Left colon (tissue), 2 donors: ENCODE measurements at regions not wholly inside any gene's neighbourhood (a gene's known extent, or its start where the extent isn't known, plus 50 kb on each side); places are given as distances from the start of the nearest gene placed in this dataset.
"Not testable (repeated sequence)": the region's sequence is repeated elsewhere in the genome, so short reads cannot be mapped to it uniquely, and the experiment has no call there.

Source experiments
- ATAC-seq: fragments of 200-7000 bp; cut with Tn5 transposase; one replicate; pipeline ENCODE4 v1.9.1; 2020; ENCODE audit warnings: mild to moderate bottlenecking, moderate library complexity
- DNase-seq, 2 donors: peaks; one replicate each; pipeline ENCODE4 v3.0.0-alpha.2; 2020
- intact Hi-C, 2 donors: fragments of 100-400 bp; cut with DNase I in 1 of 2; cut with micrococcal nuclease in 1 of 2; formaldehyde crosslinking; loops; one replicate each; pipeline versions ENCODE4 v1.11.2 to v1.14.0; 2022; cut with DNase I, micrococcal nuclease
- donor health status: DM: no; HTN: no; CAD: no.
- donor health status: DM: yes; HTN: yes; CAD: no.

GRCh38 chr3:35393901-35394799 is 245.2 kb upstream of the ARPP21 start:
- ATAC-seq: no peak
- no peak for DNase-seq

GRCh38 chr3:35394905-35395304 is 244.4 kb upstream of the ARPP21 start:
- DNase-seq (no peak), ATAC-seq (no peak)
- intact Hi-C loops: no loop called here

More at GRCh38 chr3:35393901-35394799, 245.2 kb upstream of the ARPP21 start:
- intact Hi-C loops: no loop called here

GRCh38 chr3:35401671-35402070 is 237.7 kb upstream of the ARPP21 start:
- DNase-seq (no peak), ATAC-seq (no peak)
- intact Hi-C loops: no loop called here

- ATAC-seq (no peak), DNase-seq (no peak)
- intact Hi-C loops: no loop called here
Observed at GRCh38 chr3:35404571-35404970, 234.8 kb upstream of the ARPP21 start.

GRCh38 chr3:35408882-35409281 is 230.4 kb upstream of the ARPP21 start:
- DNase-seq: no peak
- ATAC-seq: no peak
- intact Hi-C loops: no loop called here

- no peak for ATAC-seq
Observed at GRCh38 chr3:35409991-35410390, 229.3 kb upstream of the ARPP21 start.

GRCh38 chr3:35413483-35413882 is 225.8 kb upstream of the ARPP21 start:
- DNase-seq (no peak), ATAC-seq (no peak)
- intact Hi-C loops: no loop called here

More at GRCh38 chr3:35409991-35410390, 229.3 kb upstream of the ARPP21 start:
- DNase-seq: no peak
- intact Hi-C loops: no loop called here

GRCh38 chr3:35417080-35417479 is 222.2 kb upstream of the ARPP21 start:
- DNase-seq: no peak

GRCh38 chr3:35422101-35422500 is 217.2 kb upstream of the ARPP21 start:
- ATAC-seq: no peak

More at GRCh38 chr3:35417080-35417479, 222.2 kb upstream of the ARPP21 start:
- intact Hi-C loops: no loop called here
- no peak for ATAC-seq

GRCh38 chr3:35422836-35423601 is 216.3 kb upstream of the ARPP21 start:
- DNase-seq: no peak
- intact Hi-C loops: no loop called here

More at GRCh38 chr3:35422101-35422500, 217.2 kb upstream of the ARPP21 start:
- intact Hi-C loops: no loop called here
- DNase-seq: no peak

GRCh38 chr3:35426366-35426958 is 212.9 kb upstream of the ARPP21 start:
- DNase-seq (no peak), ATAC-seq (no peak)

More at GRCh38 chr3:35422836-35423601, 216.3 kb upstream of the ARPP21 start:
- ATAC-seq: no peak

GRCh38 chr3:35437381-35437780 is 201.9 kb upstream of the ARPP21 start:
- ATAC-seq: no peak
- intact Hi-C loops: no loop called here
- DNase-seq: no peak

More at GRCh38 chr3:35426366-35426958, 212.9 kb upstream of the ARPP21 start:
- intact Hi-C loops: no loop called here

GRCh38 chr3:35438101-35438500 is 201.2 kb upstream of the ARPP21 start:
- no peak for DNase-seq
- ATAC-seq: no peak
- intact Hi-C loops: no loop called here

- DNase-seq: no peak
- intact Hi-C loops: no loop called here
- no peak for ATAC-seq
Observed at GRCh38 chr3:35439663-35440062, 199.7 kb upstream of the ARPP21 start.

GRCh38 chr3:35440826-35441225 is 198.5 kb upstream of the ARPP21 start:
- ATAC-seq (no peak), DNase-seq (no peak)
- intact Hi-C loops: no loop called here

GRCh38 chr3:35446896-35447295 is 192.4 kb upstream of the ARPP21 start:
- intact Hi-C loops: no loop called here
- DNase-seq (no peak), ATAC-seq (no peak)

- no peak for ATAC-seq
- intact Hi-C loops: no loop called here
Observed at GRCh38 chr3:35448121-35448520, 191.2 kb upstream of the ARPP21 start.

GRCh38 chr3:35448681-35449080 is 190.6 kb upstream of the ARPP21 start:
- ATAC-seq (no peak), DNase-seq (no peak)
- intact Hi-C loops: no loop called here

More at GRCh38 chr3:35448121-35448520, 191.2 kb upstream of the ARPP21 start:
- DNase-seq: no peak

- ATAC-seq, intact Hi-C loops: not testable (repeated sequence)
Observed at GRCh38 chr3:35454819-35455218, 184.5 kb upstream of the ARPP21 start.

More at GRCh38 chr3:35454819-35455218, 184.5 kb upstream of the ARPP21 start:
- DNase-seq: not testable (repeated sequence)
